Uterus (tissue), 2 donors: ENCODE measurements at regions not wholly inside any gene's neighbourhood (a gene's known extent, or its start where the extent isn't known, plus 50 kb on each side); places are given as distances from the start of the nearest gene placed in this dataset.

Source experiments
- POLR2A ChIP-seq, 2 donors: fragments of 450-650 bp; IDR thresholded peaks; one replicate each; pipeline ENCODE4 v1.6.1; 2016; ENCODE audit warnings: antibody characterized with exemption in 2 of 2, mild to moderate bottlenecking in 1 of 2, moderate library complexity in 1 of 2
- TF ChIP-seq, protein P1 (sequence below), 4 experiments: fragments of 200-600 bp in 2 of 4; fragments of 450-650 bp in 2 of 4; sonication (generic) in 2 of 4; IDR thresholded peaks; one replicate each; pipeline ENCODE4 v1.5.1; 2016 to 2019; ENCODE audit warnings: antibody characterized with exemption in 4 of 4, mild to moderate bottlenecking in 2 of 4, moderate library complexity in 1 of 4

GRCh38 chr1:143553627-143554026 lies 418.2 kb downstream of the FAM72C start:
- TF ChIP-seq, protein P1, sequence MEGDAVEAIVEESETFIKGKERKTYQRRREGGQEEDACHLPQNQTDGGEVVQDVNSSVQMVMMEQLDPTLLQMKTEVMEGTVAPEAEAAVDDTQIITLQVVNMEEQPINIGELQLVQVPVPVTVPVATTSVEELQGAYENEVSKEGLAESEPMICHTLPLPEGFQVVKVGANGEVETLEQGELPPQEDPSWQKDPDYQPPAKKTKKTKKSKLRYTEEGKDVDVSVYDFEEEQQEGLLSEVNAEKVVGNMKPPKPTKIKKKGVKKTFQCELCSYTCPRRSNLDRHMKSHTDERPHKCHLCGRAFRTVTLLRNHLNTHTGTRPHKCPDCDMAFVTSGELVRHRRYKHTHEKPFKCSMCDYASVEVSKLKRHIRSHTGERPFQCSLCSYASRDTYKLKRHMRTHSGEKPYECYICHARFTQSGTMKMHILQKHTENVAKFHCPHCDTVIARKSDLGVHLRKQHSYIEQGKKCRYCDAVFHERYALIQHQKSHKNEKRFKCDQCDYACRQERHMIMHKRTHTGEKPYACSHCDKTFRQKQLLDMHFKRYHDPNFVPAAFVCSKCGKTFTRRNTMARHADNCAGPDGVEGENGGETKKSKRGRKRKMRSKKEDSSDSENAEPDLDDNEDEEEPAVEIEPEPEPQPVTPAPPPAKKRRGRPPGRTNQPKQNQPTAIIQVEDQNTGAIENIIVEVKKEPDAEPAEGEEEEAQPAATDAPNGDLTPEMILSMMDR (IDR thresholded peaks at IDR 0.05): no peak
- TF ChIP-seq POLR2A (IDR thresholded peaks at IDR 0.05): no peak
